ENCODE measurements at regions not wholly inside any gene's neighbourhood (a gene's known extent, or its start where the extent isn't known, plus 50 kb on each side); places are given as distances from the start of the nearest gene placed in this dataset.

- H3K4me3 ChIP-seq (ENCODE audit: low read depth, low read length): no peak overlapping the region
- TF ChIP-seq POLR2A (IDR thresholded peaks at IDR 0.05; ENCODE audit: extremely low read depth, insufficient read length) (no peak), MYC (IDR thresholded peaks at IDR 0.05; ENCODE audit: low read depth, low read length) (no peak), CTCF (IDR thresholded peaks at IDR 0.05; ENCODE audit: low read depth, low read length) (no peak), MAX (IDR thresholded peaks at IDR 0.05; ENCODE audit: low read depth, low read length) (no peak)
- no peak for DNase-seq (ENCODE audit: low read depth)
Measured at GRCh38 chr6:21377356-21377755, 216.2 kb upstream of the SOX4 start.

GRCh38 chr6:21381331-21381963 lies 212.1 kb upstream of the SOX4 start:
- TF ChIP-seq MYC (IDR thresholded peaks at IDR 0.05; ENCODE audit: low read depth, low read length) (0 out of 2 replicates have a peak, but pooled peaks have one; percentile 20), POLR2A (IDR thresholded peaks at IDR 0.05; ENCODE audit: extremely low read depth, insufficient read length) (no peak), CTCF (IDR thresholded peaks at IDR 0.05; ENCODE audit: low read depth, low read length) (no peak), MAX (IDR thresholded peaks at IDR 0.05; ENCODE audit: low read depth, low read length) (0 out of 2 replicates have a peak, but pooled peaks have one; percentile 15)
- DNase-seq (ENCODE audit: low read depth): peak; percentile 82
- H3K4me3 ChIP-seq (ENCODE audit: low read depth, low read length): no peak overlapping the region

GRCh38 chr6:21382821-21383449 lies 210.6 kb upstream of the SOX4 start:
- peak; percentile 30 for DNase-seq (ENCODE audit: low read depth)
- no peak for TF ChIP-seq MYC (IDR thresholded peaks at IDR 0.05; ENCODE audit: low read depth, low read length)
- TF ChIP-seq POLR2A (IDR thresholded peaks at IDR 0.05; ENCODE audit: extremely low read depth, insufficient read length): no peak
- TF ChIP-seq CTCF (IDR thresholded peaks at IDR 0.05; ENCODE audit: low read depth, low read length): no peak
- no peak for TF ChIP-seq MAX (IDR thresholded peaks at IDR 0.05; ENCODE audit: low read depth, low read length)
- H3K4me3 ChIP-seq (ENCODE audit: low read depth, low read length): no peak overlapping the region

- TF ChIP-seq CTCF (IDR thresholded peaks at IDR 0.05; ENCODE audit: low read depth, low read length) (no peak), MAX (IDR thresholded peaks at IDR 0.05; ENCODE audit: low read depth, low read length) (peak; percentile 49), POLR2A (IDR thresholded peaks at IDR 0.05; ENCODE audit: extremely low read depth, insufficient read length) (no peak), MYC (IDR thresholded peaks at IDR 0.05; ENCODE audit: low read depth, low read length) (no peak)
- peak; percentile 55 for DNase-seq (ENCODE audit: low read depth)
- no peak overlapping the region for H3K4me3 ChIP-seq (ENCODE audit: low read depth, low read length)
Measured at GRCh38 chr6:21383450-21384085, 210.0 kb upstream of the SOX4 start.

GRCh38 chr6:21384216-21384615 lies 209.3 kb upstream of the SOX4 start:
- no peak overlapping the region for H3K4me3 ChIP-seq (ENCODE audit: low read depth, low read length)
- peak; percentile 81 for DNase-seq (ENCODE audit: low read depth)

More at GRCh38 chr6:21384216-21384615, 209.3 kb upstream of the SOX4 start:
- TF ChIP-seq POLR2A (IDR thresholded peaks at IDR 0.05; ENCODE audit: extremely low read depth, insufficient read length) (no peak), MAX (IDR thresholded peaks at IDR 0.05; ENCODE audit: low read depth, low read length) (no peak), CTCF (IDR thresholded peaks at IDR 0.05; ENCODE audit: low read depth, low read length) (no peak), MYC (IDR thresholded peaks at IDR 0.05; ENCODE audit: low read depth, low read length) (no peak)
